ENCODE measurements at regions not wholly inside any gene's neighbourhood (a gene's known extent, or its start where the extent isn't known, plus 50 kb on each side); places are given as distances from the start of the nearest gene placed in this dataset.
"Not testable (repeated sequence)": the region's sequence is repeated elsewhere in the genome, so short reads cannot be mapped to it uniquely, and the experiment has no call there.

DNA sequence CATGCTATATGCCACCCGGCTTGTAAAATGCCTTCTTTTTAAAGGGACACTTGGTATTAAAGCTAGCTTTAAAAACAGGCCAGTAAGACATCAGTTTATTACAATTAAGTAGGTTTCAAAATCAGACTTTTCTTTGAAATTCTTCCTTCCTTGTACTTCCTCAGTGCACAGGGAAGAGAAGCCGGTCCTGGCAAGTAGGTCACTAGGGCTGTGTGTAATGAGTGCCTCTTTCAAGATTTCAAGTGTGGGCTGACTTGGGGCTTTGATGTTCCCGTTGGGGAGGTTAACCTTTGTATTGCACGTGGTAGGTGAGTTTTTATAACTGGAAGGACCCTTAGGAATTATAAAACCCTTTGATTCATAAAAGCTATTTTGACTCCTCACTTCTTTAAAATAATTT, 566.4 kb upstream of the ID2 start:
- DNase-seq, result no peak

DNA sequence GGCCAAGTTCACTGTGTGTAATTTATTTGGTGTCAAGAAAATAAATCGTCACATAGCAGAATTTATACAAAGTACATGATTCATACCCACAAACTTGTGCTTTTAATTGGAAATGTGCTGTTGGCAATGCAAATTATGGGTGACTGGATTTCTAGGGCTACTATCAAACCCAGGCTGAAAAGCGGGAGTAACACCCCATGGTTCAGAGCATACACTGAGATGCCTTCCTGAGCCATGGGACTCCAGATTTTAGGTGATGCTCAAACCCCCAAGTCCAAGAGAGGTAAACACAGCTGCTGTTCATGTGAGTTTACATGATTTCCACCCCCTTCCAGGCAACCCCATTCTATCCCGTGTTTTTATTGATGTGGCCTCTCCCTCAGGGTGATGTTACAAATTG, 565.9 kb upstream of the ID2 start:
- DNase-seq, result no peak

DNA sequence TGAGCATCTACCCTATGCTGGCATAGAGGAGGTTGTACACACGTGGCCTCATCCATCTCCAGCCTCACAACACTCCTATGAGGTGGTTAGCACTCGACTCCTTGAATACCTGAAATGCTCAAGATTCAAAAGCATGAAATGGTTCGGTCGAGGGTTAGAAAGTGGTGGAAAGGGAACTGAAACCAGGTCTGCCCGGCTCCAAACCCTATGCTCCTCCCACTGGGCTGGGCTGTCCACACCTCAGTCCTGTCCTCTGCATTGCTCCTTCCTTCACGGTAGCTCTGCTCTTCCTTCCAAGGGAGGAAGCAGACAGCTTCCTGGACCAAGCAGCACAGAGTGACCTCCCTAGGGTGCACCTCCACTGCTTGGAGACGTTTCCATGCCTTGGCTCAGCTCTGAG, 565.2 kb upstream of the ID2 start:
- no peak for DNase-seq

DNA sequence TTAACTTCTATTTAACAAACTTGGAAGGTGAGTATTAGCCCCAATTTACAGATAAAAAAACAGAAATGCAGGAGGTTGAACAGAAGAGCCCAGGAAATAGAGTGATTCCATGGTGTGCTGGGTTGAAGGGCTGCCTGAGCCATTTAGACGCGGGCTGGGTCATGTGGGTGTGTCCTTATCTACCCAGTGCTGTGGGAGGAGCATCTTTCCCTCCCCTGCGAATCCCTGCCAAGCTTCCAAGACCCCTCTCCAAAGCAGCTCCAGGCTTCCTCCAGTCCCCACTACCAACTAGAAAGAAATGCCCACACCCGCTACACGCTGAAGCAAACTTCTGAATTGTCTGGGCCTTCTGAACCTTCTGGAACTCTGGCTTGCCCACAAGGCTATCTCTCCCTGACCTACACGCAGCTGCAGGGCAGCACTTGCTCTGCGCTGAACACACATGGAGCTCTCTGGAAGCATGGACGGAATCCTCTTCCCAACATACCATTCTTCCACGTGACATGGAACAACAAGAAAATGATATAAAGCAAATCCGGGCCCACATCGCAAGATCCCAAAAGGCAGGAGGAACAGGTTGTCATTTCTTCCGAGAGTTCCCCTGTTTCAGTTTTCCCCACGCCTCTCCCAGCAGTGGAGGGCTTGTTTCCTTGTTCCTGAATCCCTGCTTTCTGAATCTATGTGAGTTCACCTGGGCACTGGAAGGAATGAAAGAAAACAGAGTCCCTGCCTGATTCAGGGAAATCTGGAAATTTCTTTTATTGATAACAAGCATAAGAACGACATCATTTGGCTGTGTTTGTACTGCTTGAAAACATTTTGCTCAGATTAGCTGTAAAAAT, 562.7 kb upstream of the ID2 start:
- DNase-seq, result no peak

DNA sequence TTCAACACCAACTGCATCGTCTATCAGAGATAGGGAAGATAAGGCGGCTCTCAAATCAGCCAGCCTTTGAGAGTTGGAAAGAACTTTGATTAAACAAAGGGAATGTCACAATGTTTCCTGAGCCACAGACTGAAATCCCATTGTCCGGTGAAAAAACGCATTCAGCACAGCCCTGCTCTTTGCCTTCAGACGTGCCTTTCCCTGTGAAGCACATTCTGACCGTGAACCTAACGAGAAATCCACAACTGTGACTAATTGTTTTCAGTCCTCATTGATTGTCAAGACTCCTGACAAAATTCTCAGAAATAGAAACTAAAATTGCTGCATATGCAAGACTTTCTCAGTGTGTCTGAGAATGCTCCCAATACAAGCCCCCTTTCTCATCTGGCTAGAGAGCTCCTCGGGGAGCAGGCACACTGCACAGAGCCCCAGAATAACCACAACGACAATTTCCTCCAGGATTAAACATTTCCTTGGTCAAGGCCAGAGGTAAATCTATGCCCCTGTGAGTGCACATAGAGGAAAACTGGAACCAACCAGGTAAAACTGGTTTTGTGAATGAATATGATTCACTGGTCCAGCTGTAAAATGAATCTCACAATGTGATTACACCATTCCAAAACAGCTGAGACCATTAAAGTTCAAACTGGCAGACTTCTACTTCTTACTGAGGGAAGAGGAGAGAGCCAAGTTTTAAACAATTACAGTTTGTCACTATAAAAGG, 561.9 kb upstream of the ID2 start:
- DNase-seq, result no peak

DNA sequence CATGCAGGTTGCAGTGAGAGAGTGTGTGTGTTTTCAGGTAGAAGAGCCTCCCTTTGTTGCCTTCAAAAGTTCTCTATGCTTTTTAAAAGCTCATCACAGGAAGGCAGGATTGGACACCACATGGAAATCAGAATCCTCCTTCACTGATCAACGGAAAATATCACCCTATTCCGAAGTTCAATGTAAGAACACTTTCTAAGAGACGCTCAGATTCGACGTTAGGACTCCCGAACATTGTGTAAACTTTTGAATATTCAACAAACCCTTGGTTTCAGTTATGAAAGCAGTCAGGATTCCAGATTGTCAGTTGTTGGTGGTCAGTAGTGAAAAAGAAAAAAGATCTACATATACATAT, 561.4 kb upstream of the ID2 start:
- DNase-seq, result no peak

DNA sequence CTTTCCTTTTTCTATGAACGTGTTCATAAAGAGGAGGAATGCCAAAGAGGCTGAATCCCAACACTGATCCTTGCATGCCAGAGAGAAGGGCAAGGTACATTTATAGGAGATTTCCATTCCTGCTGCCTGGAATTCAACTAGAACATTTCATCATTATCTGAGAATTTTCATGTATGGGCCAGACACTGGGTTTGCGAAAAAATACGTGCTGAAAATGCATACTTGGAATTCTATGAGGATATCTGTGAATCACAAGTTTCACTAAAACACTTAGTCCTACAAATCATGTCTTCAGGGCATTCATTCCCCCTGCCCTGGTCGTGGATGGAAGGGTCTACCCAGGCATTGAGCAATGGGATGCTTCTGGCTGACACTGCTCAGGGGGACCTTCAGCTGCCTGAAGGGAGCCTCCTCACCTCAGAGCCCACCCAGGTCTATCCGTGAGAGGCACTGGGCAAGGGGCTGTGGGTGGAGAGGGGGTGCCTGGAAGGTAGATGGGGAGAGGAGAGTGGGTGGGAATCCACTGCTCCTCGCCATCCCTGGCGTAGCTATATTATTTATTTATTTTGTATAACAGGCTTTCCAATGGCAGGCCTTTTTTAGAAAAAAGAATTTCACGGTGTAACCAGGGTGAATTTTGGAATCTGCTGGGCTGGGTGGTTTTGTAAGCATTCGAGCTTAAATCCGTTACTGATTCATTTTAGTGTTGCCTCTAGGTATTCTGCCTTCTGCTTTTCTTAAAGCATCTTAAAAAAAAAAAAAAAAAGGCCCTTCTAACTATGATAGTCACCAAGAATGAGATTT, 560.6 kb upstream of the ID2 start:
- DNase-seq, result no peak

DNA sequence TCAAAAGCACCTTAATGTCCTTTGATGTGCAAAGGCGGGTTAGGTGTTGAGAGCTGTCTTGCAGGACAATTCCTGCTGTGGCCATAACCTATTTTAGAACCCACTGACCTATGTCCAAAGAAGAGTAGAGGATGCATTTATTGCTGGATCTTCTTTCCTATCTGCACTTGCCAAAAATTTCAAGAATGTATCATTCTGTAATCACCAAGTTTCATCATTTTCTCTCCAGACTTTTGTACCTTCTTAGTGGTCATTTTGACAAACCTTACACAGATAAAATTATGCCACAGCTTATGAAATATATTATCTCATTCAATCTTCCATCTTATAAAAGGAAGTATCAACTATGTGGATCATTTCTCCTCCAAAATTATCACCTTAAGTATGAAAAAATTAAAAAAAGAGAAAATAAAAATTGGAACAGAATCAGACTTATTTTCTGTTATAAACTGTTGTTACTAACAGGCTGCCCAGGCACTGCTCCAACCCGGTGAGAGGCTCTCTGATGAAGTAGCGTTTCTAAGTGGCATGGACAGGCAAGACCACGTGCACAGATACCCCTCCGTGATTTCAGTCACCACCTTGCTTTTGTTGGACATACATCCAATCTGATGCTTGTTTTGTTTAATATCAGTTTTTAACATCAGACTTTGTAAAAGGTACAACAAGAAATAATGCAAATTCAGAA, 559.9 kb upstream of the ID2 start:
- no peak for DNase-seq

DNA sequence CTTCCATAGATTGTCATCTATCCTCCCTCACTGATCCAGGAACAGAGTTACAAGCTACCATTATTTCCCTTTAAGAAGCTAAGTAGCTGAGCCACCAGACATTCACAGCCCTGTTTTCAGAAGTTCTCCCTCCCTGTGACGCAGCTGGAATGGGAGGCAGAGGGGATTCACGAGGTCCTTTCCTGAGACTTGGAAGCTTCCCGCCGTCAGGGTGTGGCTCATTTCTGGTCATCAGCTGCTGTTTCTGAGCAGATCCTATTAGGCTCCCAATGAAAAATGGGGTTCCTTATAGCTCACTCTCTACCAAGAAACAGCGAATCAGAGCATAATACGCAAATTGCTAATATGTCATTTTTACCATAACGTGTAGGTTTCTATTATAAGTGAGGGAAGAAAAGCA, 559.3 kb upstream of the ID2 start:
- no peak for DNase-seq

DNA sequence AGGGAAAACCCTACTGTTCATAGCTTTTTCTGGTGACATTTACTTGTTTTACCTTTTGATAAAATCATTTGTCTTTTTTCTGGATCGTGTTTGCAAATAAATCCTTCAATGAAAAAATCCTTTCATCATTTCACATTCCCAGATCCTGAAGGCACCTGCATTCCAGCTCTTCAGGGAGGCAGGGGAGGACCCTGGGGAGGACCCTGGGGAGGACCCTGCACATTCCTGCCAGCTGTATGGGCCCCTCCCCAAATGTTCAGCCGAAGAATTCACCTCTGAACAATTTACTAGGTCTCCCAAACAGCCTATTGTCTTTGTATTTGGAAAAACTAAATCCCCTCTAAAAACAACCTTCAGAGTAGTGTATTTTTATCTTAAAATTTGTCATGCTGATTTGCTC, 558.4 kb upstream of the ID2 start:
- DNase-seq, result no peak

DNA sequence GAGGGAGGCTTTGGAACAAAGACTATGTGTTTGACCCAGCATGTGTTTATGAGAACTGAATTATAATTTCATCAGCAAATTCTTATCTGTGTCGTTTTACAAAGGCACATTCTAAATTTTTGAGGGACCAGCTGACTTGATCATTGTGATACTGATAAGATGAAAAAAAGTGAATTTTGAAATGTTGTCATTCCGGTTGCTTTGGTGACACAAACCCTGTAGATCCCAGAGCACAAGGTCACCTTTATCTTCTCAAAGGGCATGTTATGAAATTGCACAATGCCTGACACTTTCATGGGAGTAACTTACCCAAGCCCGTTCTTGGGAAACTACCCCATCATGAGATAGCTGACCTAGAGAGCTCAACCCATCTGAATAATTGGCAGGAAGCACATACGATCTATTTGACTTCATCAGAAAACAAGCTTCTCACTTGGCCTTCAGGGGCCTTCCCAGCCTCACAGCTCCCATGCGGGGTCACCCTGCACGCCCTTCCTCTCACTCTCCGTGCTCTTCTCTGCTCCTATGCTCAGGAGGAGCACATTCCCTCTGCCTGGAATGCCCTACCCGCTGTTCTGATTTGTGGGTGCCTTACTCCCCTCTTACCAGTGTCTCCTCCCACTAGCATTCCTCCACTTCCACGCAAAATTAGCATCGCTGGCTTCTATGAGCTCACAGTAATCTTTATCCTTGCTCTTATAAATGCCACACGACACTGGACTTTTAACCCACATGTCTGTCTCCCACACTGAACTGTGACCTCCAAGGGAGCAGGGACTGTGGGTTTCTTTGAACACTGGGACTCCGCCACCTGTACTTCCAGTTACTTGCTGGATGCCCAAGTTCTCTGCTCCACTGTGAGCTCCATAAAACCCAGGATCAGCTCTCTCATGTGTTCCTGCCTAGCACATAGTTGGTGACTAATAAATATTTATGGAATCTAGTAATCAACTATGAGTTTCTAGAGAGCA, 555.8 kb upstream of the ID2 start:
- DNase-seq, result no peak

DNA sequence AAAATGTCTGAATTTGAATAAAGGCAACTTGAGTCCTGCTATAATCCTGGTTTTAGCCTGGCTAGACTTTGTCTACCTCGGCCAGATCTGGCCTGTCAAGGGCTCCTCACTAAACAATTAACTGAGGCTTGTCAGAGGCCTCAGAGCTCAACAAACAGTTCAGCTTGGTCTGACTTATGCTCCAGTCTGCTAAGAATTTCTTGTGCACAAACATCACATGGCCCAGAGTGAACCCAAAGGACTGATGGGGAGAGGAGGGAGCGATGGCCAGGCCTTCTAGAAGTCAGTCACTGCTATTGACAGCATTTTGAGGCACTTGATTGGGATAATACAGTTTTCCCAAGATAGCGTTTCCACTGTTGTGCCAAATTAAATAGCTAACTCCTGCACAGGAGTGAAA, 555.1 kb upstream of the ID2 start:
- DNase-seq, result no peak

DNA sequence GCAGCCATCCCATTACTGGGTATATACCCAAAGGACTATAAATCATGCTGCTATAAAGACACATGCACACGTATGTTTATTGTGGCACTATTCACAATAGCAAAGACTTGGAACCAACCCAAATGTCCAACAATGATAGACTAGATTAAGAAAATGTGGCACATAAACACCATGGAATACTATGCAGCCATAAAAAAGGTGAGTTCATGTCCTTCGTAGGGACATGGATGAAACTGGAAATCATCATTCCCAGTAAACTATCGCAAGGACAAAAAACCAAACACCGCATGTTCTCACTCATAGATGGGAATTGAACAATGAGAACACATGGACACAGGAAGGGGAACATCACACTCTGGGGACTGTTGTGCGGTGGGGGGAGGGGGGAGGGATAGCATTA, 550.4 kb upstream of the ID2 start:
- not testable (repeated sequence) for DNase-seq

DNA sequence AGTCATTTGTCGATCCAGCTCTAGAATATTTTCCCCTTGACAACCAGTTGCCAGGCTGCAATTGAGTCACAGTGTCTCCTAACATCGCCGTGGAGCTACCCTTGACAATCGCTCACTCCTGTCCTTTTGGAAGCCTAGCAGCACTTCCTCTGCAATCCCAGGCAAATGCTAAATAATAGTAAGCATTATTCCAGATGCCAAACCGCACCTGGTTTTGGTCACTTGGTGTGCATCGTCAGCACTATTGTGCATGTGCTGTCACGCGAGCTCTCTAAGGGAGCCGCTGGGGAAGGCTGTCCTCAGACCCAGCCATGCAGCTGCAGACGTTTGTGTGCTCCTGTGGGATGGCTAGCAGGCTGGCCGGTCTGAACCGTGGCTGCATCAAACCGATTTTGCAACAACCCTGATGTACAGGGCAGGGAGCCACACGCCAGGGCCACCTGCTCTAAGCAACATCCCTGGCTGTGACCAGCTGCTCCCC, 549.5 kb upstream of the ID2 start:
- no peak for DNase-seq

DNA sequence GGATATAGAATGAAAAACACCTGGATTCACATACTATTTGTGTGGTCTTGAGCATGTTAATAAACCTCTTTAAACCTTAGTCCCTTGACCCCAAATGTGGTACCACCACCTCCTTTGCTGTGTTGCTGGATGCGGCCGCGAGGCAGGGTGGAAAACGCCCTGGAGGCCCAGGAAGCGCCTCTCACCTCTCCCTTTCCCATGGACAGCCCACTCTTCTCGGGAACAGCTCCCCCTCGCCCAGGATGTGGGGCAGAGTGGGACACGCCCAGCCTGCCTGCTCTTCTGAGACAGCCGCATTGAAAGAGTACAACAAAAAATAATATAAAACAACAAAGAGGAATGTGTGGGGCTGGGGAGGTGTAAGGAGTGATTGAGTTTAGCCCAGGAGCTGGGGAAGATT, 549.0 kb upstream of the ID2 start:
- no peak for DNase-seq

DNA sequence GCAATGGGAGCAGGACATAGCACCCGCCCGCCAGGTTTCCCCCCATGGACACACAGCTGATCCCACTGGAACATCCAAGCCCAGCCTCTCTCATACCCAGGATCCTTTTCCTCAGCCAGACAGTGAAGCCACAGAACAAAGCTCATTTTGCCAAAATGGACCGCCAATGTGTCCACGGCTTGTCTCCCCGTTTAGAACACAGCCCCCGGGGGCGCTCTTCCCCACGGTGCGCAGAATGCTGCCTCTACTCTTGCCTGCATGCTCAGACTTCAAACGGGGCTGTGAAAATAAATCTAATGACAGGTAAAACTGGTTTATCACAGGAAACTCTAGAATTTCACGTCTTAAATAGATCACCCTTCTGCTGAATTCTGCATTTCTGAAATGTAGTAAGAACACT, 548.5 kb upstream of the ID2 start:
- no peak for DNase-seq

DNA sequence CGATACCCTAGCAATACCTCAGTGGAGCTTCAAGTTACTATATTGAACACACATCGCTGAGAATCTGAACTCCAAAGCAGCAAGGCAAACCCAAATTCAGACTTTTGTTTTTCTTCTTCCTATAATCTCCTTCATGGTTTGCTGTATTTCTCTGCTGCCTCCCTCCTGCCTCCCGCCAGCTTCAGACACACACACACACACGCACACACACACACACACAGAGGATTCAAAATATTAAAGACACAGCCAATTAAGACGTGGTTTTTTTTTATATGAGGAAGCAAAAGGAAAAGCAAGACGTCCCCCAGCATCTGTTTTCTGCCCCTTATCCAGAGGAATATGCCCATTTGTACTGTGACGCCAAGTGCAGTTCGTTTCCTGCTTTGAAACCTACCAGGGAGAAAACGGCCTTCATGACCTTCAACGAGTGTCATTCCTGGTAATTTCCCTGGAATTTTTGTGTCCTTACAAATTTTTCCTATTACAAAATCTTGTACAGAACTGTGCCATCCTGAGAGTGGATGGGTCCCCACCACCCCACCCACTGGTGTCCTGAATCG, 547.9 kb upstream of the ID2 start:
- no peak for DNase-seq

DNA sequence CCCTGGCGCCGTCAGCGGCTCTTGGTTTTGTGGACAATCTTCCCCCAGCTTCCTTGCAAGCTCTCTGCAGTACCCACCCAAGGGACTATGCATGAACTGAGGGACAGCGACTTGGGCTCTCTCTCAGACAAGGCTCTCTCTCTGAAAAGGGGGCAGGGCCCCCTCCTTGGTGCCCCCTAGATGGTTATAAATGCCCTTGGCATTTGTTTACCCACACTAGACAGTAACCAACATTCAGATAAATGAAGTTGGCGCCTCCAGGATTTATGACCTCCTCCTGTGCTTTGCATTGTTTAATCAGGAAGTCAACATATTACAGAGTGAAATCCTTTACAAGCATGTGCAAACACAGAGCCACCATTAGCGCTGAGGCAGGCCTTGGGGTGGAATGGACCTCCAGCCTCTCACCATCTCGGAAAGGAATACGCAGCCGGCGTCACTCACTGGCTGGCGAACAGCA, 547.4 kb upstream of the ID2 start:
- DNase-seq, result no peak

DNA sequence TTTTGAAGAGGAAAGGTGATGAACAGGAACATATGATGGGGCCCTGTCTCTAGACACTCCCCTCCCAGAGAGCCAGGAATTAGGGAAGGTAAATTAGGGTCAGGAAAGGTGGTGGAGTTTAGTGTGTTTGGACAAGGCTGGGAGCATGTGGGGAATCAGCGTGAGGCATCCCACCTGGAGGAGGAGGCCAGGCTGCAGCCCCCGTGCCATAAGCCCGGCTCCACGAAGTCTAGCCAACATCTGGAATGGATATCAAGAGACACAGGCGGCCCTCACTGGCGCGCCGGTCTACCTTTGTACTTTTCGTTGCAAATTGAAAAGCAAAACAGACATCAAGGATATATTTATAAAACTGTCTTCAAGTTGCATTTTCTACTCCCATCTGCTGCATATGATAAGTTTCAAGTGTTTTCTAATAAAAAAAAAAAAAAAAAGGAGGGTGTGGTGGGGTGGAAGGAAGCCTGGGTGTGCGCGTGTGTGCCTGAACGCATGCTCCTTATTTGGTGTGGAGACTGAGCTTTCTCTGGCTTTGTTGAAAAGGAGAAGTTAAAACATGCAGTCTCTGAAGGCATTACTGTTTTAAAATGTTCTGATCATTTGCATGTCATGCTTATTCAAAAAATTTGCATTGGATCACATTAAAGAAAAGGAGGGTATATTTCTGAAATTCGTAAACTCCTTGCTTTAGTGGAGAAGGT, 546.7 kb upstream of the ID2 start:
- no peak for DNase-seq

DNA sequence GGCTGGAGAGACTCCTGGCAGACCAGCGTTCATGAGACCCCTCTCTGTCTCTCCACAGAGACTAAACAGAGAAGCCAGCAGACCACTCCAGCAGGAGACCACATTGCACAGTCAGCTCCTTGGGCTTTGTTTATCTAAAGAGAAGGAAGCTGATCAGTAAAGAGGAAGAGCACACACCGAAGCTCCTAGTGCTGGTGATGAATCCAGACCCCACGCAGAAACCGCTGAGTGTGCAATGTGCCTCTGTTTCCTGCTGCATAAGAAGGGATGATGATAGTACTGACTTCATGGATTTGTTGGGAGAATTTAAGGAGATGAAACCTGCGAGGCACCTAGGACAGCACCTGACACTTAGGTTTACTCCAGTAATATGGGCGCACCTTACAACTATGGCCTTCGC, 544.1 kb upstream of the ID2 start:
- DNase-seq, result no peak

DNA sequence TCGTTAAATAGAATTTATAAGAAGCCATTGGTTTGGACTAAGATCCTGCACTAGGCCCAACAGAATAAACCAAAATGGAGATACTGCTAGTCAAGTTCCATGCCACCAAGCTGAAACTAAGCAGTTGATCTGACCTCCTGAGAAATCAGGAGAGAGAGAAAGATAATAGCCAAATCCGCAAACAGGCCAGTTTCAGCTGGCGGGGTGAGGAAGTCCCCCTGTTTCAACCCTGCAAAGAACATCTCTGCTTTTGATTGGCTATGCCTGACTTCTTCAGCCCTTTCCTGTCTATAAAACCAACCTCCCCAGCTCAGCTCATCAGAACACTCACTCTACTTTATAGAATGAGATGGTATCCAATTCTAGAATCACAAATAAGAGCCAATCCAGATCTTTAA, 543.3 kb upstream of the ID2 start:
- no peak for DNase-seq

All from NCI-H1436 (cell line).